K562 (cell line): ENCODE measurements at regions not wholly inside any gene's neighbourhood (a gene's known extent, or its start where the extent isn't known, plus 50 kb on each side); places are given as distances from the start of the nearest gene placed in this dataset.
A peak's percentile ranks its signal among the peaks of the same experiment; 100 is the strongest.

Experiments used
- CBFA2T3 ChIP-seq: fragments of 450-650 bp; IDR thresholded peaks from 2 replicates; pipeline ENCODE4 v1.6.1; 2017
- CBFB ChIP-seq: sonication (generic); formaldehyde crosslinking; IDR thresholded peaks from 2 replicates; pipeline ENCODE4 v1.4.0; 2020; ENCODE audit warnings: mild to moderate bottlenecking, missing genetic modification reagents
- CTBP1 ChIP-seq: fragments of 450-650 bp; IDR thresholded peaks from 2 replicates; pipeline ENCODE4 v1.6.1; 2016; ENCODE audit warnings: borderline replicate concordance
- CXXC5 ChIP-seq: fragments of 250-450 bp; sonication (Bioruptor Pico); IDR thresholded peaks from 2 replicates; pipeline ENCODE4 v1.8.0; 2022; ENCODE audit warnings: inconsistent platforms, mild to moderate bottlenecking, moderate library complexity
- HDAC3 ChIP-seq: fragments of 450-650 bp; IDR thresholded peaks from 2 replicates; pipeline ENCODE4 v1.6.1; 2018; ENCODE audit warnings: borderline replicate concordance, mild to moderate bottlenecking, moderate library complexity; ENCODE audit not compliant: partially characterized antibody
- KDM2B ChIP-seq: fragments of 250-450 bp; sonication (Bioruptor Pico); IDR thresholded peaks from 2 replicates; pipeline ENCODE4 v1.8.0; 2021; ENCODE audit warnings: mild to moderate bottlenecking, moderate library complexity
- KLF13 ChIP-seq: fragments of 450-650 bp; IDR thresholded peaks from 2 replicates; pipeline ENCODE4 v1.6.1; 2016; ENCODE audit warnings: missing genetic modification characterization, low read depth, mild to moderate bottlenecking, missing compliant biosample characterization, moderate library complexity, borderline replicate concordance
- MCM3 ChIP-seq: fragments of 450-650 bp; IDR thresholded peaks from 2 replicates; pipeline ENCODE4 v1.6.1; 2016
- POLR3G ChIP-seq: IDR thresholded peaks from 2 replicates; pipeline ENCODE4 v1.6.1; 2011; ENCODE audit not compliant: insufficient read length, insufficient replicate concordance; ENCODE audit errors: extremely low read depth
- RBM17 ChIP-seq: fragments of 200-400 bp; formaldehyde crosslinking; IDR thresholded peaks from 2 replicates; pipeline ENCODE4 v1.6.1; 2017; ENCODE audit warnings: low read depth, mild to moderate bottlenecking, low read length, borderline replicate concordance
- TAF9B ChIP-seq: fragments of 450-650 bp; IDR thresholded peaks from 2 replicates; pipeline ENCODE4 v1.6.1; 2018; ENCODE audit warnings: mild to moderate bottlenecking; ENCODE audit not compliant: partially characterized antibody
- ZNF224 ChIP-seq: sonication (generic); formaldehyde crosslinking; IDR thresholded peaks from 2 replicates; pipeline ENCODE4 v1.8.0; 2022; ENCODE audit warnings: mild to moderate bottlenecking, missing genetic modification reagents
- TF ChIP-seq, protein P1 (sequence below): fragments of 250-450 bp; sonication (Bioruptor Pico); IDR thresholded peaks from 2 replicates; pipeline ENCODE4 v1.5.0; 2021; ENCODE audit warnings: mild to moderate bottlenecking, borderline replicate concordance
- TF ChIP-seq, protein P2 (sequence below): sonication (generic); formaldehyde crosslinking; IDR thresholded peaks from 2 replicates; pipeline ENCODE4 v1.8.1; 2022; ENCODE audit warnings: missing genetic modification reagents
- TF ChIP-seq, protein P3 (sequence below): fragments of 450-650 bp; IDR thresholded peaks from 2 replicates; pipeline ENCODE4 v1.6.1; 2018; ENCODE audit not compliant: partially characterized antibody

DNA sequence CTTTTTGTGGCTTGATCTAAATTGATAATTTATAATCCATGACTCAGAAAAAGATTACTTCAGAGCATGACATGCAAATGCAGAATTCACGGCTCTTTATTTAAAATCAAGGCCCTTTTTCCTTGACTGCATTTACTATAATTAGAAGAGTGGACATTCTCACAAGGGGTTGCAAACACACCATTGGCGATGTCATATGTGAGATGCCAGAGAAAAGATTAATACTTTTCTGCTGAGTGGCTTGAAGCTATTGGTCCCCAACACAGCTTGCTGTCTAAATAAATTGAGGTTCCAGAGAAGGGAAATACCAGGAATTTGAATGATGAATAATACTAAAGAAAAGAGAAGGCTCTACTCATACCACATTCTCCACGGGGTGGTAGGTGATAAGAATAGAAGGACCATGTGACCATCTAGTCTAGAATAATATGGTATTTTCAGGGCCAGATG is 78.7 kb upstream of the ARID5B start (continued):
- TF ChIP-seq CTBP1 (no peak), CBFA2T3 (peak; percentile 34; the same call in 1 of the 2 replicates), RBM17 (no peak), HDAC3 (peak; percentile 42), MCM3 (no peak), TAF9B (peak; percentile 50), ZNF224 (CRISPR knock-in tag) (no peak), CBFB (CRISPR knock-in tag) (no peak), CXXC5 (CRISPR knock-in tag) (0 out of 2 replicates have a peak, but pooled peaks have one; percentile 9), KDM2B (no peak), POLR3G (no peak), KLF13 (no peak)
- TF ChIP-seq, protein P1, sequence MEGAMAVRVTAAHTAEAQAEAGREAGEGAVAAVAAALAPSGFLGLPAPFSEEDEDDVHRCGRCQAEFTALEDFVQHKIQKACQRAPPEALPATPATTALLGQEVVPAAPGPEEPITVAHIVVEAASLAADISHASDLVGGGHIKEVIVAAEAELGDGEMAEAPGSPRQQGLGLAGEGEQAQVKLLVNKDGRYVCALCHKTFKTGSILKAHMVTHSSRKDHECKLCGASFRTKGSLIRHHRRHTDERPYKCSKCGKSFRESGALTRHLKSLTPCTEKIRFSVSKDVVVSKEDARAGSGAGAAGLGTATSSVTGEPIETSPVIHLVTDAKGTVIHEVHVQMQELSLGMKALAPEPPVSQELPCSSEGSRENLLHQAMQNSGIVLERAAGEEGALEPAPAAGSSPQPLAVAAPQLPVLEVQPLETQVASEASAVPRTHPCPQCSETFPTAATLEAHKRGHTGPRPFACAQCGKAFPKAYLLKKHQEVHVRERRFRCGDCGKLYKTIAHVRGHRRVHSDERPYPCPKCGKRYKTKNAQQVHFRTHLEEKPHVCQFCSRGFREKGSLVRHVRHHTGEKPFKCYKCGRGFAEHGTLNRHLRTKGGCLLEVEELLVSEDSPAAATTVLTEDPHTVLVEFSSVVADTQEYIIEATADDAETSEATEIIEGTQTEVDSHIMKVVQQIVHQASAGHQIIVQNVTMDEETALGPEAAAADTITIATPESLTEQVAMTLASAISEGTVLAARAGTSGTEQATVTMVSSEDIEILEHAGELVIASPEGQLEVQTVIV: no peak
- TF ChIP-seq, protein P2, sequence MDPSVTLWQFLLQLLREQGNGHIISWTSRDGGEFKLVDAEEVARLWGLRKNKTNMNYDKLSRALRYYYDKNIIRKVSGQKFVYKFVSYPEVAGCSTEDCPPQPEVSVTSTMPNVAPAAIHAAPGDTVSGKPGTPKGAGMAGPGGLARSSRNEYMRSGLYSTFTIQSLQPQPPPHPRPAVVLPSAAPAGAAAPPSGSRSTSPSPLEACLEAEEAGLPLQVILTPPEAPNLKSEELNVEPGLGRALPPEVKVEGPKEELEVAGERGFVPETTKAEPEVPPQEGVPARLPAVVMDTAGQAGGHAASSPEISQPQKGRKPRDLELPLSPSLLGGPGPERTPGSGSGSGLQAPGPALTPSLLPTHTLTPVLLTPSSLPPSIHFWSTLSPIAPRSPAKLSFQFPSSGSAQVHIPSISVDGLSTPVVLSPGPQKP (CRISPR knock-in tag): no peak
- TF ChIP-seq, protein P3, sequence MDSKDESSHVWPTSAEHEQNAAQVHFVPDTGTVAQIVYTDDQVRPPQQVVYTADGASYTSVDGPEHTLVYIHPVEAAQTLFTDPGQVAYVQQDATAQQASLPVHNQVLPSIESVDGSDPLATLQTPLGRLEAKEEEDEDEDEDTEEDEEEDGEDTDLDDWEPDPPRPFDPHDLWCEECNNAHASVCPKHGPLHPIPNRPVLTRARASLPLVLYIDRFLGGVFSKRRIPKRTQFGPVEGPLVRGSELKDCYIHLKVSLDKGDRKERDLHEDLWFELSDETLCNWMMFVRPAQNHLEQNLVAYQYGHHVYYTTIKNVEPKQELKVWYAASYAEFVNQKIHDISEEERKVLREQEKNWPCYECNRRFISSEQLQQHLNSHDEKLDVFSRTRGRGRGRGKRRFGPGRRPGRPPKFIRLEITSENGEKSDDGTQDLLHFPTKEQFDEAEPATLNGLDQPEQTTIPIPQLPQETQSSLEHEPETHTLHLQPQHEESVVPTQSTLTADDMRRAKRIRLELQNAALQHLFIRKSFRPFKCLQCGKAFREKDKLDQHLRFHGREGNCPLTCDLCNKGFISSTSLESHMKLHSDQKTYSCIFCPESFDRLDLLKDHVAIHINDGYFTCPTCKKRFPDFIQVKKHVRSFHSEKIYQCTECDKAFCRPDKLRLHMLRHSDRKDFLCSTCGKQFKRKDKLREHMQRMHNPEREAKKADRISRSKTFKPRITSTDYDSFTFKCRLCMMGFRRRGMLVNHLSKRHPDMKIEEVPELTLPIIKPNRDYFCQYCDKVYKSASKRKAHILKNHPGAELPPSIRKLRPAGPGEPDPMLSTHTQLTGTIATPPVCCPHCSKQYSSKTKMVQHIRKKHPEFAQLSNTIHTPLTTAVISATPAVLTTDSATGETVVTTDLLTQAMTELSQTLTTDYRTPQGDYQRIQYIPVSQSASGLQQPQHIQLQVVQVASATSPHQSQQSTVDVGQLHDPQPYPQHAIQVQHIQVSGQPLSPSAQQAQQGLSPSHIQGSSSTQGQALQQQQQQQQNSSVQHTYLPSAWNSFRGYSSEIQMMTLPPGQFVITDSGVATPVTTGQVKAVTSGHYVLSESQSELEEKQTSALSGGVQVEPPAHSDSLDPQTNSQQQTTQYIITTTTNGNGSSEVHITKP: peak; percentile 20
